B cell (primary cell): ENCODE measurements at regions not wholly inside any gene's neighbourhood (a gene's known extent, or its start where the extent isn't known, plus 50 kb on each side); places are given as distances from the start of the nearest gene placed in this dataset.
"Not testable (repeated sequence)": the region's sequence is repeated elsewhere in the genome, so short reads cannot be mapped to it uniquely, and the experiment has no call there.

Source experiments
- ATAC-seq: fragments of 200-7000 bp; cut with Tn5 transposase; one replicate; pipeline ENCODE4 v1.10.0; 2021; ENCODE audit warnings: low read depth, mild to moderate bottlenecking, moderate number of reproducible peaks, moderate library complexity
- CTCF ChIA-PET: fragments of 350-600 bp; sonication (Branson Sonifier 250); formaldehyde crosslinking; loops from one replicate; lab custom pipeline; 2021; ENCODE audit warnings: antibody characterized with exemption, inconsistent platforms; lab: Charles Lee
- POLR2A ChIA-PET: fragments of 350-600 bp; sonication (Branson Sonifier 250); formaldehyde crosslinking; loops from one replicate; lab custom pipeline; 2021; ENCODE audit warnings: antibody characterized with exemption; lab: Charles Lee
- DNase-seq: peaks from one replicate; pipeline ENCODE4 v3.0.0; 2013
- H2AFZ ChIP-seq: 2 replicates; pipeline ENCODE4 v1.6.1; 2012; ENCODE audit warnings: mild to moderate bottlenecking, low read depth, low read length; ENCODE audit not compliant: insufficient read depth, poor library complexity, severe bottlenecking
- H3K27ac ChIP-seq, 2 donors: 1 replicate in 1 of 2; 2 replicates in 1 of 2; pipeline ENCODE4 v1.5.1; 2012 to 2013; ENCODE audit warnings: low read length in 2 of 2, mild to moderate bottlenecking in 2 of 2, moderate library complexity in 1 of 2
- H3K27me3 ChIP-seq, 4 experiments: fragments of 200-600 bp in 1 of 4; sonication (generic) in 1 of 4; replicated peaks in 1 of 4; 1 replicate in 2 of 4; 2 replicates in 2 of 4; pipeline versions ENCODE4 v1.6.1 to v1.7.0; 2013 to 2016; ENCODE audit warnings: low read length in 3 of 4, mild to moderate bottlenecking in 2 of 4, mixed read lengths in 1 of 4, moderate library complexity in 1 of 4; ENCODE audit not compliant: insufficient read depth in 4 of 4, control insufficient read depth in 3 of 4; ENCODE audit errors: control extremely low read depth in 1 of 4
- H3K36me3 ChIP-seq, 2 experiments: replicated peaks in 1 of 2; 1 replicate in 1 of 2; 2 replicates in 1 of 2; pipeline versions ENCODE4 v1.6.1 to v1.7.1; 2013; ENCODE audit warnings: low read length in 1 of 2; ENCODE audit not compliant: insufficient read depth in 2 of 2, control insufficient read depth in 1 of 2; ENCODE audit errors: control extremely low read depth in 1 of 2, extremely low read depth in 1 of 2
- H3K4me1 ChIP-seq, 2 donors: fragments of 200-600 bp in 1 of 2; sonication (generic) in 1 of 2; 1 replicate in 1 of 2; 2 replicates in 1 of 2; pipeline versions ENCODE4 v1.5.1 to v1.6.1; 2013 to 2017; ENCODE audit warnings: low read length in 2 of 2; ENCODE audit not compliant: control insufficient read depth in 2 of 2, insufficient read depth in 2 of 2
- H3K4me2 ChIP-seq: replicated peaks from 2 replicates; pipeline ENCODE3; 2012; ENCODE audit warnings: mild to moderate bottlenecking, low read depth, low read length; ENCODE audit not compliant: poor library complexity, severe bottlenecking
- H3K4me3 ChIP-seq, 5 experiments: fragments of 200-600 bp in 1 of 5; sonication (generic) in 1 of 5; 1 replicate in 3 of 5; 2 replicates in 2 of 5; pipeline versions ENCODE4 v1.5.1 to v1.7.0; 2011 to 2016; ENCODE audit warnings: low read length in 4 of 5, mild to moderate bottlenecking in 4 of 5, low read depth in 2 of 5, control low read depth in 1 of 5, moderate library complexity in 1 of 5; ENCODE audit not compliant: insufficient read depth in 1 of 5; ENCODE audit errors: control extremely low read depth in 1 of 5, extremely low read depth in 1 of 5
- H3K79me2 ChIP-seq: fragments of 200-600 bp; sonication (generic); one replicate; pipeline ENCODE4 v1.6.0; 2016; ENCODE audit warnings: low read length; ENCODE audit not compliant: control insufficient read depth, insufficient read depth
- H3K9ac ChIP-seq: fragments of 200-600 bp; sonication (generic); 2 replicates; pipeline ENCODE4 v1.6.1; 2017; ENCODE audit warnings: mild to moderate bottlenecking, low read length, moderate library complexity
- H3K9me3 ChIP-seq, 3 donors: one replicate each; pipeline versions ENCODE4 v1.6.1 to v1.7.1; 2013; ENCODE audit warnings: low read length in 2 of 3; ENCODE audit not compliant: control insufficient read depth in 2 of 3, insufficient read depth in 1 of 3; ENCODE audit errors: control extremely low read depth in 1 of 3
- H4K20me1 ChIP-seq: 2 replicates; pipeline ENCODE4 v1.6.0; 2012; ENCODE audit warnings: mild to moderate bottlenecking, low read length; ENCODE audit not compliant: insufficient read depth, control insufficient read depth, poor library complexity, severe bottlenecking
- H3K27ac Mint-ChIP-seq: one replicate; pipeline ENCODE4 v1.8.0; 2021; ENCODE audit warnings: mixed read lengths
- H3K27me3 Mint-ChIP-seq: one replicate; pipeline ENCODE4 v1.8.0; 2021; ENCODE audit warnings: mixed read lengths
- H3K4me1 Mint-ChIP-seq: one replicate; pipeline ENCODE4 v1.8.0; 2021; ENCODE audit warnings: mixed read lengths
- H3K4me3 Mint-ChIP-seq: one replicate; pipeline ENCODE4 v1.8.0; 2021; ENCODE audit warnings: mixed read lengths
- H3K9me3 Mint-ChIP-seq: one replicate; pipeline ENCODE4 v1.8.0; 2022; ENCODE audit warnings: mixed read lengths; ENCODE audit not compliant: insufficient read depth
- CTCF ChIP-seq: fragments of 200-600 bp; IDR thresholded peaks from one replicate; pipeline ENCODE4 v1.8.0; 2022; ENCODE audit warnings: antibody characterized with exemption, mild to moderate bottlenecking
- EZH2 ChIP-seq: IDR thresholded peaks from 2 replicates; pipeline ENCODE4 v1.6.1; 2012; ENCODE audit warnings: borderline replicate concordance, low read depth, mild to moderate bottlenecking, moderate library complexity, low read length; ENCODE audit not compliant: insufficient read depth, poor library complexity, severe bottlenecking
- whole genome bisulfite sequencing: methylation state at CpG from one replicate; pipeline ENCODE4 v1.1.5; 2013; ENCODE audit warnings: missing lambda C conversion rate; ENCODE audit not compliant: insufficient coverage; 5-methylcytosine and 5-hydroxymethylcytosine counted together
- intact Hi-C: fragments of 100-400 bp; cut with micrococcal nuclease; formaldehyde crosslinking; loops from one replicate; pipeline ENCODE4 v1.10.0; 2022

- ChIA-PET CTCF (no interaction called here), POLR2A (interaction anchor here (0.7 kb wide), 1 partner anchor 70 kb away, joined by 5 read pairs; no protein-coding TSS in a partner anchor)
Measured at GRCh38 chr20:53763707-53764414, 170.2 kb upstream of the ZNF217 start.

GRCh38 chr20:53762423-53762798 lies 168.8 kb upstream of the ZNF217 start:
- intact Hi-C loops, H3K79me2 ChIP-seq, H3K9ac ChIP-seq, H2AFZ ChIP-seq, POLR2A ChIA-PET, H3K36me3 ChIP-seq, H3K4me3 ChIP-seq, H3K4me3 Mint-ChIP-seq, DNase-seq, H3K27me3 Mint-ChIP-seq, H3K27me3 ChIP-seq, ATAC-seq, H3K4me2 ChIP-seq, H4K20me1 ChIP-seq, H3K9me3 Mint-ChIP-seq, H3K27ac ChIP-seq, H3K27ac Mint-ChIP-seq, H3K9me3 ChIP-seq: not testable (repeated sequence)
- peaks cover 13 to 29% of the 10 kb centered on the region in 2 donors for H3K4me1 ChIP-seq
- 98% methylated on average over 10 of the region's 11 CpGs for WGBS
- H3K4me1 Mint-ChIP-seq: peaks cover 18% of the 10 kb centered on the region
- CTCF ChIA-PET: interaction anchor here (0.9 kb wide), 1 partner anchor 115 kb away, joined by 3 read pairs; no protein-coding TSS in a partner anchor

More at GRCh38 chr20:53763707-53764414, 170.2 kb upstream of the ZNF217 start:
- H3K27ac ChIP-seq: no peak overlapping the region
- H3K9me3 ChIP-seq: no peaks in the 10 kb centered on the region
- Mint-ChIP-seq H3K4me3 (no peak overlapping the region), H3K9me3 (no peaks in the 10 kb centered on the region), H3K4me1 (peaks cover 19% of the 10 kb centered on the region), H3K27ac (no peak overlapping the region), H3K27me3 (no peaks in the 10 kb centered on the region)
- H3K4me3 ChIP-seq: no peak overlapping the region
- H3K9ac ChIP-seq: no peak overlapping the region
- H2AFZ ChIP-seq: no peak overlapping the region
- no peak for TF ChIP-seq CTCF
- no peak for TF ChIP-seq EZH2
- intact Hi-C loops: no loop called here
- H3K27me3 ChIP-seq: no peaks in the 10 kb centered on the region
- peaks cover 16 to 32% of the 10 kb centered on the region in 2 donors for H3K4me1 ChIP-seq
- no peak overlapping the region for H3K4me2 ChIP-seq
- H3K36me3 ChIP-seq: no peaks in the 10 kb centered on the region
- ATAC-seq: no peak
- no peaks in the 10 kb centered on the region for H4K20me1 ChIP-seq
- WGBS: 84% methylated on average over 6 of the region's 12 CpGs
- no peak for DNase-seq
- H3K79me2 ChIP-seq: no peaks in the 10 kb centered on the region
